NCI-H446 (cell line): ENCODE measurements at regions not wholly inside any gene's neighbourhood (a gene's known extent, or its start where the extent isn't known, plus 50 kb on each side); places are given as distances from the start of the nearest gene placed in this dataset.
"Not testable (repeated sequence)": the region's sequence is repeated elsewhere in the genome, so short reads cannot be mapped to it uniquely, and the experiment has no call there.

Experiments
- DNase-seq, 2 experiments: peaks; one replicate each; lab custom pipeline; 2025; lab: John Stamatoyannopoulos, UW

DNA sequence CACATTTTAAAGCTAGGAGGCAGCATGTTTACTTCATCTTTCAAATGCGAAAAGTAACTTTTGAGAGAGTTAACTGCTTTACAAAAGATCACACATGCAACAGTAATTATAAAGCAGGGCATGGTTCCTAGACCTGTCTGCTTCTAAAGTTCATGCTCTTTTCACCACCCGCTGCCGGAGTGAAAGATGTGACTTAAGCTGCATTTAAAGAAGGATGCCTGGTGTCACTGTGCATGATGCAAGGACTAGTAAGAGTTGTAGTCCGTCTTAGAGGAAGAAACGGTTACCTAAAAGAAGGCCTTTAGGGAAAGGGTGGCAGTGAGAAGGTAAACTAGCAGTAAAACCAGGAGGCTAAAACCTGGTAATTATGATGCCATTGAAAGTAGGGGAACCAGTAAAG is 1689.1 kb downstream of the KCNT2 start:
- no peak for DNase-seq

DNA sequence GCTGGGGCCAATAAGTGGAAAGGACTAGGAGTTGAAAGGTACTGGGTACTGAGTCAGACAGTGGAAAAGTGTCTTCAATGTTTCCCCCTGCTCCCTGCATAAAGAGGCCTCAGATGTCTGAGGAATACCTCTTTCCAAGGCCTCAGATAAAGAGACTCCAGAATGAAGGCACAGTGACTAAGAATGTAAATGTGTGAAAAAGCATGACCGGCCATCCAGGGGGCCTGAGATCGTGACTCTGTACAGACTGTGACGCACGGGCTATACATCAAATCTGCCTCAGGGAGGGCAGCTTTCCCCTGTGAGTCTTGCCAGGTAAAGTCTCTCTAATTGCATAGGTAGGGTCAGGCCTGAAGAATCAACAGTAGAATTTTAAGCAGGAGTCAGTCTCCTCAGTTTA is 1690.5 kb downstream of the KCNT2 start:
- no peak for DNase-seq

DNA sequence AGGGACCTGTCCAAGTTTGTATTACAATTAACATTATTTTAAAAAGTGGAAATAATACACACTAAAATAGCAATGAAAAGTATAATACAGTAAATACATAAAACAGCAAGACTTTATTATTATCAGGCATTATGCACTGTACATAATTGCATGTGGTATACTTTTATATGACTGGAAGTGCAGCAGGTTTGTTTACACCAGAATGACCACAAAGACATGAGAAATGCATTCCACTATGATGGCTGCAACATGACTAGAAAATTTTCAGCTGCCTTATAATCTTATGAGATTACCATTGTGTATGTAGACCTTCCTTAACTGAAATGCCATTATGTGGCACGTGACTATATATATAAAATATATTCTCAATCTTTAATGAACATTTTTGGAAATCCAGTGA is 1699.6 kb downstream of the KCNT2 start:
- no peak for DNase-seq

DNA sequence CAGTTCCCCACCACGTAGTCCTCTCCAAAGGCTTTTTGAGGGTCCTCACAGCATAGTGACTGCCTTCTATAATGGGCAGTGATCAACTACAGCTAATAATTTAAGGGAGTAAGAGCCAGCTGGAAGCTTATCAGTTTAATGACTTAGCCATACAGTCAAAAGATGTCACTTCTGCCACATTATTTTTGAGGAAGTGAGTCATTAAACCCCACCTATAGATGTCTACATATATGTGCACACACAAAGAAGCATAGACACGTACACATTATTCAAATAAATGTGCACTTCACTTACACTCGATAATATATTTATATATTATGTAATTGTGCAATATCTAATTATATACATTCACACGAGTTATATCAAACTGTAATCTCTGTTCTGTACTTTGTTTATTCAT is 1704.7 kb downstream of the KCNT2 start:
- no peak for DNase-seq

DNA sequence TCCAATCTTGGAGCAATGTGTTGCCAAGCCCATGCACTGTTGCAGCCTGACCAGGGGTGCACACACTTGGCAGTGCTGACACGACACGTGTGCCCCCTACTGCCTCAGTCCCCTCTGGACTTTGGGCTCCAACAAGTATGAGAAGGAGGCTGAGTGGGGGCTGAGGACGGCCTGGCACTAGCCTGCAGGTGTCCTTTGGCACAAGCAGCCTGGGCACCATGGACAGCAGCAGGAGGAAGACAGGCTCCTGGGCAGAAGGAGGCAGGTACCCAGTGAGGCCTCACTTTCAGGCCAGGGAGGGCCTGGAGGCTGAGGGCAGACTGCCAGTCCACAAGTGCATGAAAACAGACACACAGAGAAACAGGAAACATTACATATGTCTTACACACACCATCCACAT is 1702.9 kb upstream of the B3GALT2 start:
- no peak for DNase-seq

DNA sequence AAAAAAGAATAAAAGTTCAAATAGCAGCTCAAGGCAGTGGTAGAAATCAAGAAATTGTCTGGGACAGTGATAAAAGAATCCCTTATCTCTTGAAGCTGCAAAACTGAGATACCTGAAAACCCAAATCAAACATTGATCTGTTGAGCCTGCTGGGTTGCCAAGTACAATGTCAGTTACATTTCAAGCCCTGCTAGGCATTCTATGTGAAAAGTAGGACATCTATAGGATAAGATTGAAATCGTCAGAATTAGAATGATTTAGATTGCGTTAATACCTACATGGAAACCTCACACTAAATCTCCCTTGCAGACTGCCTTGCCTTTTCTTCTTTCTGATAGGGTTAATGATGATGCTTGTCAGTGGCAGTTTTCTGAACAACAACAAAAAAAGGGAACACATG is 1684.4 kb upstream of the B3GALT2 start:
- no peak for DNase-seq

DNA sequence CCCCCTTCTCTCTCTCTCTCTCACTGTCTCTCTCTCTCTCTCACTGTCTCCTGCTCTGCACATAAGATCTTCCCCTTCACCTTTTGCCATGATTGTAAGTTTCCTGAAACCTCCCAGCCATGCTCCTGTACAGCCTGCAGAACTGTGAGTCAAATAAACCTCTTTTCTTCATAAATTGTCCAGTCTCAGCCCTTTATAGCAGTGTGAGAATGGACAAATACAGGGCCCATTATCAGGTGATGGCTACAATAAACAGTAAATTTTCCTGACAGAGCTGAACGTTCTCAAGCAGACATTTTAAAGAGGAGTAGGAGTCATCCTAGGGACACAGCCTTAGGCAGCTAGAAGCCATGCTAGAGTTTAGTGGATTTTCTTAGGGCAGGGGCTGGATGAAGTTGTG is 1679.7 kb upstream of the B3GALT2 start:
- no peak for DNase-seq

DNA sequence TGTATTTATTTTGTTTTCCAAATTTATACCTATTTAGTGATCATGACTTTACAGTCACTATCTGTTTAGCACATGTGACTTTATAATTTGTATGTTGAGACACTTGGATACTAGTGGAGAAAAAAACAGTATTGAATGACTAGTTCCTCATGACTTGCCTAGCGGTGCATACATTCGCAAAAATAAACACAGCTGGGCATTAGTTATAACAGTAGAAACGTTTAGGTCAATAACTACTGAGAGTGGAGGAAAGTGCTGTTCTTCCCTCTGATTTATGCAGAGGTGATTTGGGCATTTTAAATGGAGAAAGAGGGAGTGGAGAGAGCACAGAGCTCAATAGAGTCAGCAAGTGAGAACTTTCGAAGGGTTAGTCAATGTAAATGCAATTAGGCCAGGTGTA is 1679.0 kb upstream of the B3GALT2 start:
- DNase-seq = no peak

DNA sequence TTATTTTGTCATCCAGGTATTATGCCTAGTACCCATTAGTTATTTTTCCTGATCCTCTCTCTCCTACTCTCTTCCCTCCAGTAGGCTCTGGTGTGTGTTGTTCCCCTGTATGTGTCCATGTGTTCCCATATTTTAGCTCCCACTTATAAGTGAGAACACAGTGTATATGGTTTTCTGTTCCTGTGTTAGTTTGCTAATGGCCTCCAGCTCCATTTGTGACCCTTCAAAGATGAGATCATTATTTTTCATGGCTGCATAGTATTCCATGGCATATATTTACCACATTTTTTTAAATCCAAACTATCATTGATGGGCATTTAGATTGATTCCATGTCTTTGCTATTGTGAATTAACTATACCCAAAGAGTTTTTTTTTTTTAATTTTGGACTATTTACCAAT is 1675.7 kb upstream of the B3GALT2 start:
- DNase-seq = no peak

DNA sequence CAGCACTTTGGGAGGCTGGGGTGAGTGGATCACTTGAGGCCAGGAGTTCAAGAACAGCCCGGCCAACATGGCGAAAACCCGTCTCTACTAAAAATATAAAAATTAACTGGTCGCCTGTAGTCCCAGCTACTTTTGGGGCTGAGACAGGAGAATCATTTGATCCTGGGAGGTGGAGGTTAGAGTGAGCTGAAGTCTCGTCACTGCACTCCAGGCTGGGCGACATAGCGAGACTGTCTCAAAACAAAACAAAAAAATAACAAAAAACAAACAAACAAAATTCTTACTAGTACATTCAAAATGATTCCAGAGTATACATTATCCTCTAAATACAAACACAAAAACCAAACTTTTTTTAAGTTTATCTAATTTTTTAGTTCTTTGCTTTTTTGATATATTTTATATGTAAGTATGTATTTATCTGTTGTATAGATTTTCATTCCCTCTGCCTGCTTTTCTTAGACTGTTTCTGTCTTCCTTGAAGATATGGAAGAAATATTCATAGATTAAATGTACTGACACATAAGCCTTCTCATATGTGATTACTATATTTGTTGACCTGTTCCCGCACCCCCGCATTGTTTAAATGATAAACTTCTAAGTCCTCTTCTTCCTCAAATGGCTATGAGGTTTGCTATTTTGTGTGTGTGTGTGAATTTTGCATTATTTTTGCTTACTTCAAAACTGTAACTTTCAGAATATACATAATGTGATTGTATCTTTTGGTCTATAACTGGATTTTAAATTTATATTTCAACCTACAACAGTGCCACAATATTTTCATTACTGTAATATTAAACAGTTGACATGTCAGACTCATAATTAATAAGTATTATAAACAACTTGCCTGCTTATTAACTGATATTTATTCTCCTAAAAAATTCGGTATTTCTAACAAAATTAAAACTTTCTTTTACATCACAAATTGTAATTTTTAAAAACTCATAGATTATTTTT is 1674.1 kb upstream of the B3GALT2 start:
- no peak for DNase-seq

DNA sequence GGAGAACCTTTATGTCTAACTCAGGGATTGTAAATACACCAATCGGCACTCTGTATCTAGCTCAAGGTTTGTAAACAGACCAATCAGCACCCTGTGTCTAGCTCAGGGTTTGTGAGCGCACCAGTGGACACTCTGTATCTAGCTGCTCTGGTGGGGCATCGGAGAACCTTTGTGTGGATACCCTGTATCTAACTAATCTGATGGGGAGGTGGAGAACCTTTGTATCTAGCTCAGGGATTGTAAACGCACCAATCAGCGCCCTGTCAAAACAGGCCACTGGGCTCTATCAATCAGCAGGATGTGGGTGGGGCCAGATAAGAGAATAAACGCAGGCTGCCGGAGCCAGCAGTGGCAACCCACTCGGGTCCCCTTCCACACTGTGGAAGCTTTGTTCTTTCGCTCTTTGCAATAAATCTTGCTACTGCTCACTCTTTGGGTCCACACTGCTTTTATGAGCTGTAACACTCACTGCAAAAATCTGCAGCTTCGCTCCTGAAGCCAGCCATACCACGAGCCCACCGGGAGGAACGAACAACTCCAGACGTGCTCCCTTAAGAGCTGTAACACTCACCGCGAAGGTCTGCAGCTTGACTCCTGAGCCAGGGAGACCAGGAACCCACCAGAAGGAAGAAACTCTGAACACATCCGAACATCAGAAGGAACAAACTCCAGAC is 1673.2 kb upstream of the B3GALT2 start:
- DNase-seq = not testable (repeated sequence)

DNA sequence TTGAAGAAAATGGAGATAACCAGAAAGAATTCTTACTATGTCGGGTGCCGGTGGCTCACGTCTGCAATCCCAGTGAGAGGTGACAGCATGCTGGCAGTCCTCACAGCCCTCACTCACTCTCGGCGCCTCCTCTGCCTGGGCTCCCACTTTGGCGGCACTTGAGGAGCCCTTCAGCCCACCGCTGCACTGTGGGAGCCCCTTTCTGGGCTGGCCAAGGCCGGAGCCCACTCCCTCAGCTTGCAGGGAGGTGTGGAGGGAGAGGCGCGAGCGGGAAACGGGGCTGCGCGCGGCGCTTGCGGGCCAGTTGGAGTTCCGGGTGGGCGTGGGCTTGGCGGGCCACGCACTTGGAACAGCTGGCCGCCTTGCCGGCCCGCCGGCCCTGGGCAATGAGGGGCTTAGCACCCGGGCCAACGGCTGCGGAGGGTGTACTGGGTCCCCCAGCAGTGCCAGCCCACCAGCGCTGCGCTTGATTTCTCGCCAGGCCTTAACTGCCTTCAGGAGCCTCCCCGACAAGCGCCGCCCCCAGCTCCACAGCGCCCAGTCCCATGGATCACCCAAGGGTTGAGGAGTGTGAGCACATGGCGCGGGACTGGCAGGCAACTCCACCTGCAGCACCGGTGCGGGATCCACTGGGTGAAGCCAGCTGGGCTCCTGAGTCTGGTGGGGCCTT is 1672.5 kb upstream of the B3GALT2 start:
- DNase-seq = not testable (repeated sequence)

DNA sequence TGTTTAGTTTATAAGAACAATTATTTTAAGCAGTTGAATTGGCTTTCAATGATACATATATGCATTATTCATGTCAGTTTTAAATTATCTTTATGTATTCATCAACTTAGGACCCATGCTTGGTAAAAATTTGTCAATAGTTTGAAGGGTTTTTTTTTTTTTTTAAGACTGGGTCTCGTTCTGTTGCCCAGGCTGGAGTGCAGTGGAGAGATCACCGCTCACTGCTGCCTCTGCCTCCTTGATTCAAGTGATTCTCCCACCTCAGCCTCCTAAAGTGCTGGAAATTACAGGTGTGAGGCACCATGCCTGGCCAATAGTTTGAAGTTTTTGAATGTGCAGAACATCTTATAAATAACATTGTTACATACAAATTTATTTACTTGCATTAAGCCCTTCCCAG is 1671.0 kb upstream of the B3GALT2 start:
- no peak for DNase-seq

DNA sequence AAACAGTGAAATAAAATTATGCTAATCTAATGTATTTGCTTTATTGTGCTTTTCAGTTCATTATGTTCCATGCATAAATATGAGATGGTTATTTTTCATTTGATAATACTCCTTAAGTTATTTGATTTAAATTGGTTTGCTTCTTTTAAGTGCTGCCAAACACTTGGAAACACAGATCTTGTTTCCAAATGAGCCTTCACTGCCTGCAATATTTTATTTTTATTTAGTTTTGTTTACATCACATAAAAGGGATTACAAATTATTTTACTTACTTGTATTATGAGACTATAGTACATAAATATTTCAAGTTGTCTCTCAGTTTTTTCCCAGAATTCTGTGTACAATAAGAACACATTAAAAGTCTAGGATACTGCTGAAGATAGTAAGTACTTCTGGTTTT is 1662.4 kb upstream of the B3GALT2 start:
- DNase-seq = no peak

DNA sequence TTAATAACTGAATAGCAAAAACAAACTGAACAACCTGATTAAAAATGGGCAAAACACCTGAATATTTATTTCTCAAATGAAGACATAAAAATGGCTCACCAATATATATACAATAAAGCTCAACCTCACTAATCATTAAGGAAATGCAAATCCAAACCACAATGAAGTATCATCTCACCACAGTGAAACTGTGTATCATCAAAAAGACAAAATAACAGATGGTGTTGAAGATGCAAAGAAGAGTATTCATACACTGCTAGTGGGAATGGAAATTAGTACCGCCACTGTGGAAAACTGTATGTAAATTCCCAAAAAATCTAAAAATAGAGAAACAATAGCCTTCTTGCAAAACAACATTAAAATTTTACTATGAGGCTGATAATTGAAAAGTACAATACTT is 1660.1 kb upstream of the B3GALT2 start:
- DNase-seq = no peak

DNA sequence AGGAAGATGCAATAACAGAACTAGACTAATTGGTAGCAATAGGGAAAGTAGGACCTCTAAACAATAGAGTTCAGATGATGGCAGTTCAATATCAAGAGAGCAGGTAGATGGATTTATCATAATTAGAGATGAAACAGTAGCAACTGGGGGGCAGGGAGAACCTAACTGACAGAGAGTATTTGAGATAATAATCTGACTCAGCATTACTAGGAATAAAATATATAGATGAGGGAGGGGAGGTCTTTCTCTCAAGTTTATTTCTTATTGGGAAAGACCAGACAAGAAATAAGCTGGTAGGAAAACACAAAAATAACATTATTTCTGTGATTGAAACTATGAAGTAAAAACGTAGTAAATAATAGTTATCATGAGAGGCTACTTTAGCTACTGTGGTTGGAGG is 1656.7 kb upstream of the B3GALT2 start:
- DNase-seq = no peak

DNA sequence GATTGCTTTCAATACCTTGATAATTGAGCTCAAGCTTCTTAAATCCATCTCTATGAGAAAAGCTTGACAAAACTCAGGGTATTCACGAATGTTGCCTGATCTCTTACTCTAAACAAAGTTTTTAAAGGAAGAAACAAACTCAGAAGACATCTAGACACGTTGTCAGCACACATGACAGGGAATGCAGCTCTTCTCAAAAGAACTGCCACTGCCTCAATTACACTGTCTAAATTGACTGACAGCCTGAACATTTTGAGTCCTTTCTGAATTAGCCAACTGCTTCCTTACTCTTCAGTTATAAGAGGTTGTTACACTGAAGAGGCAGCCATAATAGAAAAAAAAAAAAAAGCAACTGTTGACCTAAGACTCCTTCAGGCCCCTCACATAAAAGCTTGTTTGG is 1646.7 kb upstream of the B3GALT2 start:
- no peak for DNase-seq

DNA sequence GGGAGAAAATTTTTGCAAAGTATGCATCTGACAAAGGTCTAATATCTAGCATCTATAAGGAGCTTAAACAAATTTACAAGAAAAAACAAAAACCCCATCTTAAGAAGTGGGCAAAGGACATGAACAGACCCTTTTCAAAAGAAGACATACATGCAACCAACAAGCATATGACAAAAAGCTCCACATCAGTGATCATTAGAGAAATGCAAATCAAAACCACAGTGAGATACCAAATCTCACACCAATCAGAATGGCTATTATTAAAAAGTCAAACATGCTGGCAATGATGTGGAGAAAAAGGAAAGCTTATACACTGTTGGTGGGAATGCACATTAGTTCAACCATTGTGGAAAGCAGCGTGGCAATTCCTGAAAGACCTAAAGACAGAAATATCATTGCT is 1645.2 kb upstream of the B3GALT2 start:
- DNase-seq = not testable (repeated sequence)

DNA sequence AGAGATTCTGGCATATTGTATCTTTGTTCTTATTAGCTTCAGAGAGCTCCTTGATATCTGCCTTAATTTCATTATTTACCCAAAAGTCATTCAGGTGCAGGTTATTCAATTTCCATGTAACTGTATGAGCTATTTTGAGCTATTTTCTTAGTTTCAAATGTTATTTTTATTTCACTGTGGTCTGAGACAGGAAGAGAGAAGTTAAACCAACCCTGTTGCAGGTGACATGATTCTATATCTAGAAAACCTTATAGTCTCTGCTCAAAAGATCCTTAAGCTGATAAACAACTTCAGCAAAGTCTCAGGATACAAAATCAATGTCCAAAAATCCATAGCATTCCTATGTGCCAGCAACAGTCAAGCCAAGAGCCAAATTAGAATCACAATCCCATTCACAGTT is 1644.0 kb upstream of the B3GALT2 start:
- no peak for DNase-seq

DNA sequence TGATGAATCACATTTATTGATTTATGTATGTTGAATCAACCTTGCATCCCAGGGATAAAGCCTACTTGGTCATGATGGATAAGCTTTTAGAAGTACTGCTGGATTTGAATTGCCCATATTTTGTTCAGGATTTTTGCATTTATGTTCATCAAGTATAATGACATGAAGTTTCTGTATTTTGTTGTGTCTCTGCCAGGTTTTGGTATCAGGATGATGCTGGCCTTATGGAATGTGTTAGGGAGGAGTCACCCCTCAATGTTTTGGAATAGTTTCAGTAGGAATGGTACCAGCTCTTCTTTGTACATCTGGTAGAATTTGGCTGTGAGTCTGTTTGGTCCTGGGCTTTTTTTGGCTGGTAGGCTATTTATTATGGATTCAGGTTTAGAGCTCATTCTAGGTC is 1643.1 kb upstream of the B3GALT2 start:
- peak in 1 of 2 experiments; percentile 67 for DNase-seq

DNA sequence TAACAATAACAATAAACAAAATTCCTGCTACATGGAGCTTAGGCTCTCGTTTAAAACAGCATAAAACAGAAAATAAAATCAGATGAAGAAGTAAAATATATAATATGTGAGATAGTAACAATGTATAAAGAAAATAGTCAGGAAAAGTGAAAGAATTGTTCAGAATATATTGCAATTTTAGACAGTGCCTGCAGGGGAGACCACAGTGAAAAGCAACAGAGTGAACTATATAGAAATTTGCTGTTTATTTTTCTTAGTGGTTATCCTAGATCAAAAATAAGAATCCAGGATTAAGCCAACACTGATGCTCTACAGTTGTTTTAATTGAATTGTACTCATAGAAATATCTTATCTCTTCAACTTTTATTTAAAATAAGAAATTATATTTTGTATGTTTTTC is 1639.0 kb upstream of the B3GALT2 start:
- no peak for DNase-seq

DNA sequence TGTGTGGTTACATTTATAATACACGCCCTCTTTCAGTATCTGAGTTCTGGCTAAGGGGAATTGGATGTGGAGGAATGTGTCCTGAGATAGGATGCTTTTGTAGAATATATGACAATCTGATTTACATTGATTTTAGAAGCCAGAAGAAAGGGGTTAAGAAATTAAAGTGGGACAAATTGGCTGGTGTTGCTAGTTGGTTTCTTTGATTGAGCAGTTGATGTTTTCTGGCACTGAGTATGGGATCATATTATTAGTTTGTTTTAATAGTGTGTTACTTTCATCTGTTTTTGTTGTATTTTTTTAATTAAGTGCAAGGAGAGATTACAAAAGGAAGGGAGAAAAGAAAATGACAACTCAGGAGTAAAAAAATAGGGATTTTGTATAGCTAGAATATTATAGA is 1634.7 kb upstream of the B3GALT2 start:
- no peak for DNase-seq

DNA sequence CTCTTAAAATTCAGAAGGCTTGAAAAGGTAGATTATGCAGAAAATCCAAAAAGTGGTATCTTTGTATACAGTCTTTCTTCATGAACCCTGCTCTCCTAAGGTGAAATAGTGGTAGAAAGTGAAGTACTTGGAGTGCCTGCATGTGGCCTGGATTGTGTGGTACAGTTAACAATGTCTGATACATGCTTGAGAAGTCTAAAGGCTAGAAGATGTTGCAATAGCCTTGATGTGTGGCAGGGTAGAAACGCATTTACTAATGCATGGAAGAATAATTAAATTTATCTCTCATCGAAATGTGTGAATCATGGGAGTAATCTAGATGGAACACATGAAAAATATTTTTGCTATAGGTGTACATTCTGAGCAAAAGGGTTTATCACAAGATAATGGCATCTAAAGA is 1632.3 kb upstream of the B3GALT2 start:
- no peak for DNase-seq
